Stimulated activated CD4-positive, alpha-beta T cell treated with anti-CD3 and anti-CD28 coated beads, Interleukin-12 subunit alpha, Interleukin-12 subunit beta, amount 100 ng/mL, for 48 hours (primary cell): ENCODE measurements at regions not wholly inside any gene's neighbourhood (a gene's known extent, or its start where the extent isn't known, plus 50 kb on each side); places are given as distances from the start of the nearest gene placed in this dataset.
"Not testable (repeated sequence)": the region's sequence is repeated elsewhere in the genome, so short reads cannot be mapped to it uniquely, and the experiment has no call there.

Experiments
- DNase-seq, 3 donors: peaks; one replicate each; pipeline ENCODE4 v3.0.0-alpha.2; 2020; ENCODE audit warnings: low read depth in 2 of 3, low spot score in 1 of 3

DNA sequence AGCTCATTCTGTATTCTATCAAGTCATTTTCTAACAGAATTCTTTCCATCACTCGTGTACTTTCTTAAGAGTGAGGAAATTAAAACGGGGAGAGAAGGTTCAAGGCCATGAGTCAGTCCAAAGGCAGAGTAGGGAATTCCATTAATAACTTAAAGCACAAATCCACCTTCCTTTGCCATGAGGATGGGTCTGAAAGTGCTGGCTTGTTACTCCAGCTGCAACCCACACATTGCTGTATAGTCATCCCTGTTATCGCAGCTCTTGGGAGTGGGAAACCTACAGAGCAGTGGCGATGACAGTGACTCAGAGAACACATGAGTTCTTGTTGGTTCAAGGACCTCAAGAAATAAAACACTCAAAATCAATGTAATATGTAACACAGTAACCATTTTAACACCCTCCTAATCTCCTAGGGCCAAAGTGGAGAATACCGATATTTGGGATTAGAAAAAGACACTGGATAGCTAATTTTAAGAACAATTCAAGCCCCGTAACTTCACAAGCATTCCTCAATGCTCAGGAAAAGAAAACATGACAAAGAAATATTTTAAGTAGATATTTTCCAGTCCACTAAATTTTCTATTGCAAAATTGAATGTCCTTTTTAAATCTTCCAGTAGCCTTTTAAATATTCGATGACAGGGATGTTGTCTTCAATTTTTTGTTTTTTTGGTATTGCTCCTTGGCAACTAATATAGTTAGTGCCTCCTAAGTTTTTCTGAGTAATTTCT is 179.9 kb upstream of the THBS1 start:
- DNase-seq: no peak

DNA sequence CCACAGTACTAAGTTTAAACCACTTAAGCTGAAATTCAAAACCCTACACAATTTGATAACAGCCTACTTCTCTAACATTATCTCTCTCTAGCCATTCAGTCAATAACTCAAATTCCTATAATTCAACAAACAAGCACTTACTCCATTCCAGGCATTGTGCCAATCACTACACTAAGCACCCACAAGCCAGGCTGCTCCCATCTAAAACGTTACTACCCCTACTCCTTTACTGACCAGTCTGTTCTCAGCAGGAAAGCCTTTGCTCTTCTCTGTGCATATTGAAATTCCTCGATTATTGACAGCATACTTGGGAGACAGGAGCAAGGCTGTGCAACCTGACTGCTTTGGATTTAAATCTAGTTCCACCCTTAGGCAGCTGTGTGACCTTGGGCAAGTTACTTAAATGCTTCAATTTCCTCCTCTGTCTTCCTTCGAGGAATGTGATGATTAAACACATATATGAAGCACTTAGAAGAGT is 177.2 kb upstream of the THBS1 start:
- DNase-seq: no peak

DNA sequence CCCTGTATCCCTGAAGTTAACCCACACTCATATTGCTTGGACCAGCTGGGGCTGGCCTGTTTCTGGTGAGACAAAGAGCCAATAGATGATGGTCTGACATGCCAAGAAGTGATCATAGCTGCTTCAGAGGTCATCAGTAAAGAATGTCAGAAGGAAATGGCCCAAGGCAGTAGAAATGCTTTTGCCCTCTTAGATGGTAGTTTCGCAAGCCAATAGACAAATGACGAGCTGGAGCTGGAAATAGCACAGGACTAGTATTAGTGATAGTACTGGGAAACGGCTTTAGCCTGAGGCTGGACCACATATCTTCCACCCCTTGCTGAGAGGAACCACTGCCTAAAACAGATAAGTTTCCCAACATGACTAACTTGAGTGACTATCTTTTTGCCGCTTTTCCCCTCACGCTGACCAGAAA is 176.1 kb upstream of the THBS1 start:
- DNase-seq: no peak

DNA sequence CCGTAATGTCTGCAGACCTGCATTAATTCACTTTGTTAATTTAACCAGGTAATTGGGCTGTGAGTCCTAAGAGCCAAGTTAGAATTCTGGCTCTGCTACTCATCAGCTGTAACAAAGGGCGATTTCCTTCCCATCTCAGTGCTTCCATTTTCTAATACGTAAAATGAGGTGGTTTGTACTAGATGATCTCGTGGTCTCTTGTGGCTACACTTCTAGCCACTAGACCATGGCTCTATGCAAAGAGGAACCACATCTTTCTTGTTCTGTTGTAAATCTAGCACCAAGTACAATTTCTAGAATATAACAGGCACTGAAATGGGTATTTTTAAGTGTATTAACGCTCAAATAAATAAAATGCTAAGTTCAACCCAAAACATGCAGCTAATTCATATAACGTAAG is 174.4 kb upstream of the THBS1 start:
- no peak for DNase-seq

DNA sequence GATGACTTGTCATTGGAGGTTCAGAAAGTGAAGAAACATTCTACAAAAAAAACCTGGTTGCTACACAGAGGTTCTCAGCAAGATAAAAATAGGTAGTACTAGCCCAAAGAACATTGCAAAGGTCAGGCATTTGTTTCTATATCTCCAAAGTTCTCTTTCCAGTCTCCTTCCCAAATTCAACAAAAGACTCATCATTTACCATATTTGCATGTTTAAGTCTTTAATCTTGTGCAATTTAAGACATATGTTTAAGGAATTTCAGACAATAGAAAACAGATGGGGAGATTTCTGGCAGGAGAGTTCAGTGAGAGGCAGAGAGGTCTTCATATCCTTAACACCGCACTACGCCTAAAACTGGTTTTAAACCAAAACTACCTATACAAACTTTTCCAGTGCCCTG is 173.8 kb upstream of the THBS1 start:
- no peak for DNase-seq

DNA sequence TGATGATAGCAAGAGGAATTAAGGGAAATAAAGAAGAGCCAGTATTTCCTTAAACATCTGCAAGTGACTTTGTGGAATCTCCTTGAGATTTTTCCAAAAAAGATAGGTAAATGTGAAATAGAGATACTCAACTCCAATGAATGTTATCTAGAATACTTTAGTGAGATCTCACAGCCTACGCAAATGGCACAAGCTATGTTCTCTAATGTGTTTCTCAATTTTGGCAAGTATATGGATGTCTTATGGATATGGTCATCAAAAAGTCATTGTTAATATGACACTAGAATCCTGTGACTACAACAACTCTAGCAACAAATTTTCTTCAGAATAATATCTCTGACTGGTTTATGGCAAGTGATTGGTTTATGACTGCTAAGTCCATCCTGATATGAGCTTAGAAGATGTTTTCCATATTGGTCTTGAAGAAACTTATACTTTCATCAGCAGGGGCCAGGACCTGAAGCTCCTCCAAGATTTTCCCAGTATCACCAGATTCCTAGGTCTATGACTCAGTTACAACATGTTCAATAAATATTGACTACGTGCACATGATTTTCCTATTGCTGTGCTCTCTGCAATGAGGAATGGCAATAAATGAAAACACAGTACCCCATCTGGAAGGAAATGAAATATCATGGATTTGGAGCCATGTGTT is 170.9 kb upstream of the THBS1 start:
- DNase-seq: no peak

DNA sequence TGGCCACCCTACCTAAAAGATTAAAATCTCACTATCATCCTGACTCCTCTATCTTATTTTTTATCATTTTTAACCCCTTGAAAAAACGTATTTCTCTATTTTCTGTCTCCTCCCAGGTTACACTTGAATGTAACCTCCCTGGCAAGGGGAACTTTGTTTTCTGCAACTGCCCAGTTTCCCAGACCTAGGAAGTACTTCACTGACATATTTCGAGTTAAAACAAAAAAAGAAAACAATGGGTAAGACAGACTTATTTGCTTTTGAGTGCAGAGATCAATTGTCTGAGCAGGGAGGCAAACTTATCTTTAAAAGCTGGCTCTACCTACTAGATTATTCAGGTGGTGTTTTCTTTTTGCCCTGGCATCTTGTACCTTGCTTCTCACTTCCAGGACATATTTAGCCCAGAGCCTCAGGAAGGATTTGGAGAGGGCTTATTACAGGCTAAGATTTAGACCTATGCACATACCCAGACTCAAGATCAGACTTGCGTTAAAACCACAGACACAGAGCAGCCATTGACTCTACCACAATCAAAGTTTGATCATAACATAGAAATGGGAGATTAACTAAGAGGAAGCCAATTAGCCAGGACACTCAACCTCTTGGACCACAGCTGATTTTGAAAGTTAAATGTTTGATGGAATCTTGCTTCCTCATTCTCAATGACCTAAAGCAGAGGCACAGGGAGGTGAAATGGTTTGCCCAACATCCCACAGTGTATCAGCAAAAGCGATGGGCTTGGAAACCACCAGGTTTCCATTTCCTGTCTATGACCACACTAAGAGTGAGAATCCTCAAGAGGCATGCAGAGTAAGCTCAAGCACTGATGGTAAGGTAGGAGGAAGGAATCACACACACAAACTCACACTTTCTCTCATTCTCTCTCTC is 169.5 kb upstream of the THBS1 start:
- DNase-seq: no peak

DNA sequence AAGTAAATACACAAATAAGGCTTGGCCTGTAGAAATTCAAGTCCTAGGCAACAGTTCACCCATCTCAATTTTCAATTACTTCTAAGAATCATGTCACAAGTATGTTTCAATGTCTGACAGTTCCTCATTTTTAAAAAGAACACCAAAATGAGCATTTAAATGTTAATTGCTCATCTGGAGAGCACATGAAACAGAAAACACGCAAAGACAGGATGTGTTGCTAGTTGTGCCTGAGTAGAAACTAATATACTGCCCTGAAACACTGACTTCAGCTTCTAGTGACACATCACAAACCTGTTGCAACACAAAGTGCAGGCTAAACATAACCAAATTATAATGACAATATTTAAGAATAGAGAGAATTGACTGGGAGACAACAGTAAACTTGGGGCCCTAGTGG is 167.3 kb upstream of the THBS1 start:
- DNase-seq: no peak

DNA sequence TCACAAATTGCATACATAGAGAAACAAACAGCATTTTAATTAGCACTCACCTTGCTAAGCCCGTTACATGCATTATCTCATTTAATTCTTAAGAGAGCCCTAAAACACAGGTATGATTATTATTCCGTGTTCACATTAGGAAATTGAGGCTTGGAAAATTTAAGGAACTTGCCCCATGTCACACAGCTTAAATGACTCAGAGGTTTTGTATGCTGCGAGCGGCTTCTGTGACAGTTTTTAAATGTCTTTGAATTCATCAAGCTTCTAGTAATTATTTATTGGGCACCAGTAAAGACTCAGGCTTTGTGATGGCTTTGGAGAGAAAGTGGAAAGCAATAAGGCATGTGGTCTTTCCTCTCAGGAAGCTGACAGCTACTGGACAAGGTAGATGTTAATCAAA is 166.7 kb upstream of the THBS1 start:
- no peak for DNase-seq

DNA sequence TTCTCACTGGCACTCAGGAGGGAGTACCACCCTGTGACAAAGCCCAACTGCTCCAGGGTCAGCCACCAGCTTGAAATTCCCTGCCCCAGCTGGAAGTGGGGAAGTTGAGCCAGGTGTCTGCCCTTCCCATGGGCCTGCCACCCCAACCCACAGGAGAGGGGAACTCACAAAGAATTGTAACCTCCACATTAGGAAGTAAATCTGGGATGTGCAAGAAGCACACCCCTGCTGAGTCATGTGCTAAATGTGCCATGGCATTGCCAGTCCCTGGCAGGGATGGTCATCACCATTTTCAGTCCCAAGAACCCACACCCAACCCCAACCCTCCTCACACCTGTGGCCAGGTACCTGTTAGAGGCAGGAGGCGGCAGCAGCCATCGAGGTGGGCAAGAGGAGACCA is 165.2 kb upstream of the THBS1 start:
- no peak for DNase-seq

DNA sequence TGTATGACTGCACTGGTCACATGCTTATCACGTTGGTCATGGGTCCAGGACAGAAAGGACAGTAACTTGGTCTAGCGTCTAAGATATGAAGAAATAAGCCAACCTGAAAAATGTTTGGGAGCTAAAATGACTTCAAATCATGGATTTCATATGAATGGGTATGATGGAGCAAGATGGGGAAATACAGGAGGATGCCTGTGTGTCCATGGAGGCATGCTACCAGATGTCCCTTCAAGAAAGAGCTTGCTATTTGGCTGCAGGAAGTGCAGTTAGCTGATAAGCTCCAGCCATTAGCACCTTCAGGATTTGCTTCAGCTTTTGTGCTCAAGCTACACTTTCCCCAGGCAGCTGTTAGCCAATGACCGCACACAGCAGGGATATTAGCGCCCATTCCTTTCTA is 164.6 kb upstream of the THBS1 start:
- no peak for DNase-seq

DNA sequence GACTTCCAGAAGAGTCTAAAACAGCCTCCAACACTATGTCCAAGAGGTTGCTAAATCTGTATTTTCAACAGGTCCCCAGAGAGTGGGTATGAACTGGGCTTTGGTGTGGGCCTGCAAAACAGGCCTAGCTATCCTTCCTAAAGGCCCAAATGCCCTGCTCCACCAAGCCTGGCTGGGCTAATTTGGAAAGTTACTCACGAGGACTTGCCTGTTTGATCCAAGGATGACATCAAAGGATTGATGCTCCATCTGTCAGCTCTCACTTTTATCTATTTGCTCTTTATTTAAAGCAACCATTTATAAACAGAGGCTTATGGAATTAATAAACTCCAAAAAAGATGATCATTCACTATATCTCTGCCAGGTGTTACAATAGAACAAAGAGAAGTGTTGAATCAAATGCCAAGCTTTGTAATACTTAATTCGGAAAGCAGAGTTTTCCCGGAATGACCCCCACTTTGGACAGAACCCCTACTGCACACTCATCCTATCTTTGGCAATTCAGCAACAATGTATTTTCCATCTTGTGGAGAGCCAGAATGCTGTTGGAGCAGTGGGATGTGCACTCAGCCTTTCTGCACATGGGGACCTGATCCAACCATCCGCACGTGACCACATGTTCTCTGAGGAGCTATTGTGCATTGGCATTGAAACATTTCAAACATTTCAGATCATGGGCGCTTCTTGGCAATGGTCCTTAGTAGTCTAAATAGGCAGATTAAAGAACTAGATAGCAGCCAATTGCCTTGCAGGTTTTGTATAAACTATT is 163.3 kb upstream of the THBS1 start:
- DNase-seq: no peak

DNA sequence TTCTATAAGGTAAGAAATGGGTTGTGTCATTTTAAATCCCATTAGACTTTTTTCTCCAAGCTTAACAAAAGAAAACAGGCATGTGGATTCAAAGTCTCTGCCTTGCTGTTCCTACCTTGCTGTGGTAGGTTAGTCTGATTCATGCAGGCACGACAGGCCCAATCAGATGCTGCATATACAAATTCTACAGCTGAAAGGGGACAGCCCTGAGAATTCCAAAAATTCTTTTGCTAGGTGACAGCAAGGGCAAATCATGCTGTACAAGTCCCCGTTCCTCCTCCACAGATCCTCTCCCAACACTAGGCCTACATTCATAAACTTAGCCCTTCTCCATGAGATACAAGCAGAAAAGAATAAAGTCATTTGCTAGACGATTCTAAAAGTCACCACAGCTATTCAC is 161.2 kb upstream of the THBS1 start:
- no peak for DNase-seq

DNA sequence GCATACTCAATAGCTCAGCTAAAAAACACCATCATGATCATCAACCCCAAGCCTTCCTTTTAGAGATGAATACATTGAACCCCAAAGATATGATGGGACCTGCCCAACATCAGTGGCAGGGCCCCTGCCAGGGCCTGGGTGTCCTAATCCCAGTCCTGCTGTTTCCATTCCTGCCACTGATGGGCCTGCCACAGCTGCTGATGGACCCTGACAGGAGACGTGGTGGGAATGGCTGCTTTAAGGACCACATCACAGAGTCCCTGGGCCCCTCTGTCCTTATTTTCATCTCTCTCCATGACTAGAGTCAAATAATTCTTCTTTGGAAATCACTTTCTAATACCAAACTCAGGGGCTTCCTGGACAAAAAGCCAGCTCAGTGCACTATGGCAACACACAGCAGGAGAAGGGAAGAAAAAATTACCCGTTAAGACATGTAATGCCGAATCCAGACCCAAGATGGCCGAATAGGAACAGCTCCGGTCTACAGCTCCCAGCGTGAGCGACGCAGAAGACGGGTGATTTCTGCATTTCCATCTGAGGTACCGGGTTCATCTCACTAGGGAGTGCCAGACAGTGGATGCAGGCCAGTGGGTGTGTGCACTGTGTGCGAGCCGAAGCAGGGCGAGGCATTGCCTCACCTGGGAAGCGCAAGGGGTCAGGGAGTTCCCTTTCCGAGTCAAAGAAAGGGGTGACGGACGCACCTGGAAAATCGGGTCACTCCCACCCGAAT is 160.6 kb upstream of the THBS1 start:
- not testable (repeated sequence) for DNase-seq

DNA sequence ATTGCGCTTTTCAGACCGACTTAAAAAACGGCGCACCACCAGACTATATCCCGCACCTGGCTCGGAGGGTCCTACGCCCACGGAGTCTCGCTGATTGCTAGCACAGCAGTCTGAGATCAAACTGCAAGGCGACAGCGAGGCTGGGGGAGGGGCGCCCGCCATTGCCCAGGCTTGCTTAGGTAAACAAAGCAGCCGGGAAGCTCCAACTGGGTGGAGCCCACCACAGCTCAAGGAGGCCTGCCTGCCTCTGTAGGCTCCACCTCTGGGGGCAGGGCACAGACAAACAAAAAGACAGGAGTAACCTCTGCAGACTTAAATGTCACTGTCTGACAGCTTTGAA is 160.1 kb upstream of the THBS1 start:
- not testable (repeated sequence) for DNase-seq

DNA sequence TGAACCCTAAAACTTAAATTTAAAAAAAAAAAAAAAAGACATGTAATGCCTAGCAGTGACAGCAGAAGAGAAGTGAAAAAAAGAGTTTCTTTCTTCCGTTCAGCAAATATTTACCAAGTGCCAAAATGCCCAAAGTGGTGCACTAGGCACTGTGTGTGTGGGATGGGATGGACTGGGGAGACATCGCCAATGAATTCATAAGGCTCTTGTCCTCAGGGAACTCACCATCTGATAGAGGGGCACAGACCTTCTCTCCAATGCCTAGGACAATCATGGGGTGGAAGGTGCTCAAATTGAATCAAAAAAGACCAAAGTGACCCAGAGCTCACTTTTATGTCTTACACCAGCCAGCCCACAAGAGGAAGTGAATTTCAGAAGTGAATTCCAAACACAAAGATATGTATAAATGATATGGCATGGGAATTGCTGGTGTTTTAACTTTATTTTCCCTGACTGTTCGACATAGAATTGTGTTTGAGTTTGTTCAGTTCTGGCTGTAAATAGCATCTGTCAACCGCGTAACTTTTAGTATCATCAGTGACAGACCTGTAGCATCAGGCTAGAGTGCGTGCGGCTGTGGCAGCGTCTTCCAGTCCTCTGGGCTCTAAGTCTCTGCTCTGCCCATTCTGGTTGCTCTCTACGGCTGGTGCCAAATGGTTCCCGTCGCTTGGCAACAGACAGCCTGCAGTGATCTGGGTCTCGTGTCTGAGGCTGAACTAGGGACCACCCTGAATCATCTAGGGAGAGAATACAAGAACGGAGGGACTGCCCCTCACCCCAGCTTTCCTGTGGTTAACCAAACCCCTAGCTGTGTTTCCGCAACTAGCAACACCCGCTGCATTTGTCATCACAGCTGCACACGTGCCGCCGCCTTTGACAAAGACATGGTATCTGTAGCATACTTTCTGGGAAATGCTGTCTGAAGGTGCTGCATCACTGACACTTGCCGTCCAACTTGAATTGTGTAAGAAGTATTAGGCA is 154.0 kb upstream of the THBS1 start:
- DNase-seq: peak; percentile 50 to 73 (median 59)

DNA sequence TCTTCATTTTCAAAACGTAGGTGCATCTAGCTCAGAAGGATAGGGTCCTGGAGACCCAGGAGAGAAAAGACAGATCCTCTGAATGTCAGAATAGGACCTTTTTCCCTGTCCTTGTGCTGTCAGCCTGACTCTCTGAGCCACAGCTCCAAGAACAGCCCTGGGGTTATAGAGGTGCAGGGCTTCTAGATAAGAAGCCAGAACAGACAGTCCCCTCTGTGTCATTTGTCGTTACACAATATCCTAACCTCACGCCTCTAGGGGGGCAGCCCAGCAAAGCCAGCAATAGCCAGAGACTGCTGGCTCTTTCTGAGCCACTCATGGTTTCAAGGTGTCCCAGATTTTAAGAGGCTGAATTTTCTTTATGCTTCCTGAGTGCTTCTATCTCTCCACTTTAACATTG is 153.2 kb upstream of the THBS1 start:
- no peak for DNase-seq

DNA sequence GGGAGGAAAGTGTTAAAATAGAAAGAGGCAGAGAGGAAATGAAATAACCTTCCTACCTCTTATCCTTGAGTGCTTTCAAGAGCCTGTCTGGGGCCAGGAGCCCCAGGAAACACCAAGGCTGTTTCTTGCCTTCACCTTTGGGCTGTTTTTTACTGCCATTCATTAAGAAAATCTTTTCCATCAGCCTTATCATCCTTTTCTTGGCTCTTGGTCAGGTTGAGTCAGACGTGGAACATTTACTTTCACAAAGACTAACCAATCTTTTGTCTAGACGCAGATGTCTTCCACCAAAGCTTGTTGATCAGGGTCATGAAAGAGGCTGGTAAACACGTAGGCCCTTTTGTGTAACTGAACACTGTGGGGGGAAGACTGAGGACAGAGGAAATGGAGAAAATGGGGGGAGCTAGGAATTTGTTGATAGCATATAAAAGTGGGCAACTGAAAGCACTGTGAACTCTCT is 151.0 kb upstream of the THBS1 start:
- no peak for DNase-seq

DNA sequence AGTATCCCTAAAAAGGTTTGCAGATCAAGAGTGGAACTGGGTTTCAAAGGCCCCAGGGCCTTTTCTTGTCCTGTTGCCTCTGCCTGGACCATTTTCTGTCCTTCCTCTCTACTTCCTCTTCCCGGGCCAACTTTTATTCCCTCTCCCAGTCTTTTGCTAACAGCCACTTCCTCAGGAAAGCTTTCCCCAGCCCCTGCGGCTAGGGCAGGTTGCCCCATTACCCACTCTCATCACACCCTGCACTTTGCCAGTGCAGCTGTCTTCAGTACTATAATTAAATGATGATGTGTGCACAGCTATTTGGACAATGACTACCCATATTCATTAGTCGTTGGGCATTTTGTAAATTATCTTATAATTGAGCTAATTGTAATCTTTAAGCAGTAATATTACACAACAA is 150.5 kb upstream of the THBS1 start:
- DNase-seq: no peak
